CD8-positive, alpha-beta memory T cell (primary cell): ENCODE measurements at regions not wholly inside any gene's neighbourhood (a gene's known extent, or its start where the extent isn't known, plus 50 kb on each side); places are given as distances from the start of the nearest gene placed in this dataset.

Experiments used
- CTCF ChIA-PET: fragments of 350-600 bp; sonication (Branson Sonifier 250); formaldehyde crosslinking; loops from one replicate; lab custom pipeline; 2021; ENCODE audit warnings: antibody characterized with exemption; lab: Charles Lee
- POLR2A ChIA-PET: fragments of 350-600 bp; sonication (Branson Sonifier 250); formaldehyde crosslinking; loops from one replicate; lab custom pipeline; 2021; ENCODE audit warnings: antibody characterized with exemption; lab: Charles Lee
- DNase-seq, 5 donors: peaks; one replicate each; pipeline versions ENCODE4 v3.0.0 to v3.0.0-alpha.2; 2020 to 2022; ENCODE audit warnings: mixed read lengths in 1 of 5
- H3K27ac ChIP-seq: one replicate; pipeline ENCODE4 v1.7.0; 2013; ENCODE audit warnings: low read depth, mild to moderate bottlenecking, low read length, moderate library complexity
- H3K27me3 ChIP-seq: 2 replicates; pipeline ENCODE4 v1.7.0; 2013; ENCODE audit warnings: low read length, mild to moderate bottlenecking; ENCODE audit not compliant: insufficient read depth, poor library complexity, severe bottlenecking
- H3K36me3 ChIP-seq: 2 replicates; pipeline ENCODE4 v1.7.0; 2013; ENCODE audit warnings: mild to moderate bottlenecking, low read length, moderate library complexity; ENCODE audit not compliant: insufficient read depth
- H3K4me1 ChIP-seq: 2 replicates; pipeline ENCODE4 v1.7.0; 2013; ENCODE audit warnings: mild to moderate bottlenecking, low read length, moderate library complexity; ENCODE audit not compliant: insufficient read depth
- H3K4me3 ChIP-seq: 2 replicates; pipeline ENCODE4 v1.7.0; 2013; ENCODE audit warnings: mild to moderate bottlenecking, low read length
- H3K9me3 ChIP-seq: 2 replicates; pipeline ENCODE4 v1.7.0; 2013; ENCODE audit warnings: mild to moderate bottlenecking, low read length
- H3K27ac Mint-ChIP-seq, 8 donors: one replicate each; pipeline ENCODE4 v1.8.0; 2020 to 2021; ENCODE audit warnings: mixed read lengths in 8 of 8, mild to moderate bottlenecking in 6 of 8, inconsistent platforms in 3 of 8, moderate library complexity in 3 of 8
- H3K27me3 Mint-ChIP-seq, 2 donors: one replicate each; pipeline ENCODE4 v1.8.0; 2020 to 2021; ENCODE audit warnings: mixed read lengths in 2 of 2, mild to moderate bottlenecking in 1 of 2, moderate library complexity in 1 of 2
- H3K36me3 Mint-ChIP-seq, 3 donors: one replicate each; pipeline ENCODE4 v1.8.0; 2020 to 2021; ENCODE audit warnings: mixed read lengths in 3 of 3, inconsistent platforms in 1 of 3, mild to moderate bottlenecking in 1 of 3
- H3K4me1 Mint-ChIP-seq, 3 donors: one replicate each; pipeline ENCODE4 v1.8.0; 2020 to 2021; ENCODE audit warnings: mixed read lengths in 3 of 3, inconsistent platforms in 1 of 3, mild to moderate bottlenecking in 1 of 3
- H3K4me3 Mint-ChIP-seq, 7 donors: one replicate each; pipeline ENCODE4 v1.8.0; 2020 to 2021; ENCODE audit warnings: mixed read lengths in 7 of 7, mild to moderate bottlenecking in 6 of 7, moderate library complexity in 4 of 7, inconsistent platforms in 2 of 7
- H3K9me3 Mint-ChIP-seq, 5 donors: one replicate each; pipeline ENCODE4 v1.8.0; 2020 to 2022; ENCODE audit warnings: mixed read lengths in 5 of 5, mild to moderate bottlenecking in 3 of 5, moderate library complexity in 2 of 5, inconsistent platforms in 1 of 5

DNA sequence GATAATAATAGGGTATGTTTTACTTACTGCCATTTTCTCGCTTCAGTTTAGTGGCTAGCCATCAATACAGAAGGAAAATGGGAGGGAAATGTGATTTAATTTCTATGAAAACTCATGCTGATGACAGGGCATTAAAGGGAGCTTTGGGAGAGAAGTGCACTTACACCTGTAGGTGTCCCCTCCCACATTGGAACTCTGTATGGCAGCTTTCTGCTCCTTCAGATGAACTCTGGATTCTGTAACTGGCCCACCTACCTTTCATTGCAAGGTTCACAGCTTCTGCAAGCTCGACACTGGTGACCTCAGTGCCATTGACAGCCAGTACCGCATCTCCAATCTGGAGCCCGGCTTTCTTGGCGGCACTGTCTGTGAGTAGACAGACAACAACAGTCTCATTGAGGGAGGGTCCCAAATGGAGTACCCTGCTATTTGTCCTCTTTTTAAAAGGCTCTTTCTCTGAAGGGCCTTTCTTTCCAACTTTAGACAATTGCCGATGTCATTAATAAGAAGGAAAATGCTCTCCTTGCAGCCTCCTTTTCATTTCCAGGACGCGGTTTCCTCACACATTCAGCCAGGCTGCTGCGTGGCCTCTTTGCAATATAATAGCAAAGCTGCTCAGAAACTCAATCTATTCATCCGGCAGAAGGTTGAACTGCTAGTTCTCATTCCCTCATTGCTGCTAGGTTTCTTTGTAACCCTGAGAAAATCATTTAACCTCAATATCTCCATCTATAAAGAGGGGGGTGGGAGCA, 63.6 kb downstream of the NUDT12 start:
- Mint-ChIP-seq H3K9me3 (peaks cover 0 to 4% (median 0%) of the 10 kb centered on the region in 5 donors), H3K4me3 (no peak overlapping the region), H3K4me1 (no peaks in the 10 kb centered on the region), H3K27me3 (peaks cover 5 to 30% of the 10 kb centered on the region in 2 donors), H3K36me3 (no peaks in the 10 kb centered on the region), H3K27ac (no peak overlapping the region)
- Histone ChIP-seq H3K4me1 (no peaks in the 10 kb centered on the region), H3K27me3 (no peaks in the 10 kb centered on the region), H3K9me3 (no peaks in the 10 kb centered on the region), H3K36me3 (no peaks in the 10 kb centered on the region), H3K4me3 (no peak overlapping the region), H3K27ac (no peak overlapping the region)
- POLR2A ChIA-PET, result no interaction called here
- CTCF ChIA-PET, result no interaction called here
- no peak for DNase-seq

DNA sequence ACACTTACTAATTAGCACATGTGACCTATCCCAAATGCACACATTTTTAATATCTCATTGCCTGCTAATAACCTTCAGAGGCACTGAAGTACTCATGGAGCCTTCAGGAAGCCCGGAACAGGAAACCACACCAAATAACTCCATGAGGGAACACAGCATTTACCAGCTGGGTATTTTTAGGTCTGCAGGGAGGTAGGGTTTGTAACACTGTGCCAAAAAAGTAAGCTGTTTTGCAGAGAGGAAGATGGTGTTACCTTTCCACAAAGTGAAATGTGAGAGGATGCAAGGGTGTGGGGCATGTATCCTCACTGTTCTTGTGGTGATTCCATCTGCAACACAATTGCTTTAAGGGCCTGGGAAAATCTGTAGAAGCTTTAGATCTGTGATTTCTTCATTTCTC, 64.4 kb downstream of the NUDT12 start:
- CTCF ChIA-PET, result no interaction called here
- Mint-ChIP-seq H3K27me3 (peaks cover 5 to 37% of the 10 kb centered on the region in 2 donors), H3K4me1 (no peaks in the 10 kb centered on the region), H3K4me3 (no peak overlapping the region), H3K9me3 (peaks cover 0 to 4% (median 0%) of the 10 kb centered on the region in 5 donors), H3K27ac (no peak overlapping the region), H3K36me3 (no peaks in the 10 kb centered on the region)
- H3K27me3 ChIP-seq, result no peaks in the 10 kb centered on the region
- POLR2A ChIA-PET, result no interaction called here
- H3K9me3 ChIP-seq, result no peaks in the 10 kb centered on the region
- DNase-seq, result no peak
- no peak overlapping the region for H3K4me3 ChIP-seq
- no peaks in the 10 kb centered on the region for H3K4me1 ChIP-seq
- H3K36me3 ChIP-seq, result no peaks in the 10 kb centered on the region
- no peak overlapping the region for H3K27ac ChIP-seq

DNA sequence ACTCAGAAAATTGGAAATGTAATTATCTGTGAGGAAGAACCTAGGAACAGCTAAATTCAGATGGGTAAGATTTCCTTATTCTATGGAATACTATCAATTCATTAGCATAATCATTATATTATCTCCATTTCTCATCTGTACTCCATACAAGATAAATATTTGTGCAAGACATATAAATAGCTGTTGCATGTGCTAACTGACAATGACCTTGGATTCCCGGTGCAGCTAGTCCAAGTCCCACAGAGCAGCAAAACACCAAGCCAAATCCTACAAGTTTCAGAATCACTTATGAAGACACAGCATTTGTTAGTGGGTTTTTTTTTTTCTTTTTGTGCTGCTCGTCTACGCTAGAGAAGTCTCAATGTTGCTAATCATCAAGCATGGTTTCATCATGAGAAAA, 64.8 kb downstream of the NUDT12 start:
- Histone ChIP-seq H3K4me3 (no peak overlapping the region), H3K36me3 (no peaks in the 10 kb centered on the region), H3K27me3 (no peaks in the 10 kb centered on the region), H3K4me1 (no peaks in the 10 kb centered on the region), H3K9me3 (no peaks in the 10 kb centered on the region), H3K27ac (no peak overlapping the region)
- H3K27me3 Mint-ChIP-seq, result peaks cover 5 to 38% of the 10 kb centered on the region in 2 donors
- no peak overlapping the region for H3K27ac Mint-ChIP-seq
- ChIA-PET POLR2A (no interaction called here), CTCF (no interaction called here)
- no peaks in the 10 kb centered on the region for H3K4me1 Mint-ChIP-seq
- no peak for DNase-seq
- peaks cover 0 to 4% (median 0%) of the 10 kb centered on the region in 5 donors for H3K9me3 Mint-ChIP-seq
- no peaks in the 10 kb centered on the region for H3K36me3 Mint-ChIP-seq
- no peak overlapping the region for H3K4me3 Mint-ChIP-seq

DNA sequence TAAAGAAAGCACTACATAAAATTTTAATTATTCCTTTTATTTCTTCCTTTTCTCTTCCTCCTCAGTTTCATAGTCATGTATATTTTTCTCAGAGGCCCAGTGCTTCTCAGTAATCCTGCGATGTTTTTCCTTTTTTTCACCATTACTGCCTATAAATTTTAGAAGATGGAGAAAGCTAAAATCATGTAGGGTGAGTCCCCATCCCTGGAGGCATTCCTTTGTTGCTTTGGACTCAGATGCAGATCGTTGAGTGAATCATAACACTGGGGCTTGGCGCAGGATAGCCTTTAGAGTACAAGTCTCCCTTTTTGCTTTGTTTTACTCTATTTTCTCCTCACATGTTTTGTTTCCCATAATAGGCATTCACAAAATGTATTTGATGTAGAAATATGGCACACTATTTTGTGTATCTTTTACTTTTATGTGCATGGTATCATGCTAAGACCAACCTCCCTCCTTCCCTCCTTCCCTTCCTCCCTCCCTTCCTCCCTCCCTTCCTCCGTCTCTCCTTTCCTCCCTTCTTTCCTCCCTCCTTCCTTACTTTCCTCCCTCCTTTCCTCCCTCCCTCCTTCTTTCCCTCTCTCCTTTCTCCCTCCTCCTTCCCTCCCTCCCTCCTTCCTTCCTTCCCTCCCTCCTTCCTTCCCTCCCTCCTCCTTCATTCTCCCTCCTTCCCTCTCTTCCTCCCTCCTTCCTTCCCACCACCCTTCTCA, 72.4 kb downstream of the NUDT12 start:
- Histone ChIP-seq H3K27ac (no peak overlapping the region), H3K4me3 (no peak overlapping the region), H3K36me3 (no peaks in the 10 kb centered on the region), H3K9me3 (no peaks in the 10 kb centered on the region), H3K4me1 (no peaks in the 10 kb centered on the region), H3K27me3 (no peaks in the 10 kb centered on the region)
- Mint-ChIP-seq H3K27ac (peak overlapping the region in 1 of 8 donors; percentile 46), H3K9me3 (peaks cover 0 to 4% (median 0%) of the 10 kb centered on the region in 5 donors), H3K4me3 (no peak overlapping the region), H3K36me3 (no peaks in the 10 kb centered on the region), H3K4me1 (peaks cover 0 to 9% (median 2%) of the 10 kb centered on the region in 3 donors), H3K27me3 (peaks cover 4 to 40% of the 10 kb centered on the region in 2 donors)
- CTCF ChIA-PET, result no interaction called here
- POLR2A ChIA-PET, result no interaction called here
- no peak for DNase-seq

- POLR2A ChIA-PET, result no interaction called here
- no peak for DNase-seq
- CTCF ChIA-PET, result no interaction called here
- H3K4me3 Mint-ChIP-seq, result no peak overlapping the region
- H3K27me3 ChIP-seq, result no peaks in the 10 kb centered on the region
- no peaks in the 10 kb centered on the region for H3K36me3 Mint-ChIP-seq
- H3K4me1 Mint-ChIP-seq, result peaks cover 0 to 9% (median 2%) of the 10 kb centered on the region in 3 donors
- H3K27me3 Mint-ChIP-seq, result peaks cover 3 to 34% of the 10 kb centered on the region in 2 donors
- H3K27ac Mint-ChIP-seq, result no peak overlapping the region
- no peaks in the 10 kb centered on the region for H3K9me3 Mint-ChIP-seq
- no peak overlapping the region for H3K4me3 ChIP-seq
- no peaks in the 10 kb centered on the region for H3K9me3 ChIP-seq
- no peak overlapping the region for H3K27ac ChIP-seq
- H3K36me3 ChIP-seq, result no peaks in the 10 kb centered on the region
- no peaks in the 10 kb centered on the region for H3K4me1 ChIP-seq
Measured at GRCh38 chr5:103489307-103489706, 73.3 kb downstream of the NUDT12 start.

- no peak for DNase-seq
- H3K9me3 Mint-ChIP-seq, result no peaks in the 10 kb centered on the region
- Histone ChIP-seq H3K27ac (no peak overlapping the region), H3K36me3 (no peaks in the 10 kb centered on the region), H3K27me3 (no peaks in the 10 kb centered on the region), H3K4me1 (no peaks in the 10 kb centered on the region), H3K9me3 (no peaks in the 10 kb centered on the region), H3K4me3 (no peak overlapping the region)
- peaks cover 0 to 9% (median 2%) of the 10 kb centered on the region in 3 donors for H3K4me1 Mint-ChIP-seq
- no peak overlapping the region for H3K4me3 Mint-ChIP-seq
- peaks cover 4 to 22% of the 10 kb centered on the region in 2 donors for H3K27me3 Mint-ChIP-seq
- ChIA-PET CTCF (no interaction called here), POLR2A (no interaction called here)
- no peak overlapping the region for H3K27ac Mint-ChIP-seq
- no peaks in the 10 kb centered on the region for H3K36me3 Mint-ChIP-seq
Measured at GRCh38 chr5:103487822-103488493, 74.6 kb downstream of the NUDT12 start.

DNA sequence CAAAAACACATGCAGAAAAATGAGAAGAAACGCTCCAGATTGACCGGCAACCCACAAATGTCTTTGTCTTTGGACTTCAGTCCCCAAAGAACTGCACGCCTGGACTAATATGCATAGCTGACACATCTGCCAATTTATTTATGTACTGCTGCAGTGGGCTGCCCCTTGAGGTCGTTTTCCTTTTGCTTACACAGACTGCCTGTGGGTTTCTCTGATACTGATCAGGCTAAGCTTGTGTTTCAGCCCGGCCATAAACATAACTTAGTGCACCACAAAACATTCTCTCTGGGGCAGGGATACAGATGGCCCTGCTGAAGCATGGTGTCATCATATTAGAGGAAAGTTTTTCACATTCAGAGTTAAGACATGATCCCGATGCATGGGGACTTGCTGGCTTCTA, 75.4 kb downstream of the NUDT12 start:
- no peaks in the 10 kb centered on the region for H3K36me3 Mint-ChIP-seq
- H3K4me3 ChIP-seq, result no peak overlapping the region
- ChIA-PET POLR2A (no interaction called here), CTCF (interaction anchor here (1.2 kb wide), 1 partner anchor 12 kb away, joined by 3 read pairs; no protein-coding TSS in a partner anchor)
- no peak overlapping the region for H3K27ac Mint-ChIP-seq
- no peak overlapping the region for H3K27ac ChIP-seq
- peaks cover 4 to 20% of the 10 kb centered on the region in 2 donors for H3K27me3 Mint-ChIP-seq
- H3K27me3 ChIP-seq, result no peaks in the 10 kb centered on the region
- no peaks in the 10 kb centered on the region for H3K9me3 Mint-ChIP-seq
- H3K4me3 Mint-ChIP-seq, result no peak overlapping the region
- H3K9me3 ChIP-seq, result no peaks in the 10 kb centered on the region
- no peaks in the 10 kb centered on the region for H3K36me3 ChIP-seq
- H3K4me1 Mint-ChIP-seq, result peaks cover 0 to 9% (median 2%) of the 10 kb centered on the region in 3 donors
- H3K4me1 ChIP-seq, result no peaks in the 10 kb centered on the region
- no peak for DNase-seq

- no peak for DNase-seq
- Histone ChIP-seq H3K4me3 (no peak overlapping the region), H3K9me3 (no peaks in the 10 kb centered on the region), H3K36me3 (no peaks in the 10 kb centered on the region), H3K4me1 (no peaks in the 10 kb centered on the region), H3K27ac (no peak overlapping the region), H3K27me3 (no peaks in the 10 kb centered on the region)
- Mint-ChIP-seq H3K9me3 (no peaks in the 10 kb centered on the region), H3K4me1 (peaks cover 0 to 9% (median 2%) of the 10 kb centered on the region in 3 donors), H3K27me3 (peaks cover 4 to 18% of the 10 kb centered on the region in 2 donors), H3K27ac (no peak overlapping the region), H3K36me3 (no peaks in the 10 kb centered on the region), H3K4me3 (no peak overlapping the region)
- POLR2A ChIA-PET, result no interaction called here
- CTCF ChIA-PET, result interaction anchor here (1.2 kb wide), 1 partner anchor 12 kb away, joined by 3 read pairs; no protein-coding TSS in a partner anchor
Measured at GRCh38 chr5:103486739-103487138, 75.8 kb downstream of the NUDT12 start.
